H9 (cell line): ENCODE measurements at regions not wholly inside any gene's neighbourhood (a gene's known extent, or its start where the extent isn't known, plus 50 kb on each side); places are given as distances from the start of the nearest gene placed in this dataset.

Source experiments
- DNase-seq: peaks from one replicate; pipeline ENCODE4 v3.0.0-alpha.2; 2017
- H2AFZ ChIP-seq: one replicate; pipeline ENCODE4 v1.6.1; 2013; ENCODE audit warnings: mild to moderate bottlenecking, low read length, control low read depth, moderate library complexity
- H2AK5ac ChIP-seq: 2 replicates; pipeline ENCODE4 v1.6.1; 2013; ENCODE audit warnings: low read length, control low read depth, mixed read lengths; ENCODE audit not compliant: insufficient read length
- H2BK120ac ChIP-seq: one replicate; pipeline ENCODE4 v1.6.1; 2013; ENCODE audit warnings: low read depth, mild to moderate bottlenecking, low read length, control low read depth, inconsistent platforms; ENCODE audit not compliant: poor library complexity, severe bottlenecking
- H2BK12ac ChIP-seq: 2 replicates; pipeline ENCODE4 v1.6.1; 2013; ENCODE audit warnings: low read length, control low read depth, mixed read lengths, low read depth; ENCODE audit not compliant: insufficient read length
- H2BK15ac ChIP-seq: 2 replicates; pipeline ENCODE4 v1.6.1; 2013; ENCODE audit warnings: low read depth, low read length, control low read depth
- H2BK20ac ChIP-seq: one replicate; pipeline ENCODE4 v1.6.1; 2013; ENCODE audit warnings: low read depth, mild to moderate bottlenecking, low read length, control low read depth, inconsistent platforms; ENCODE audit not compliant: poor library complexity, severe bottlenecking
- H2BK5ac ChIP-seq: 2 replicates; pipeline ENCODE4 v1.6.1; 2013; ENCODE audit warnings: low read length, control low read depth, mixed read lengths; ENCODE audit not compliant: insufficient read length
- H3K14ac ChIP-seq: 2 replicates; pipeline ENCODE4 v1.6.1; 2013; ENCODE audit warnings: low read length, control low read depth; ENCODE audit not compliant: insufficient read depth
- H3K18ac ChIP-seq: 2 replicates; pipeline ENCODE4 v1.6.1; 2013; ENCODE audit warnings: low read depth, mild to moderate bottlenecking, mixed read lengths, low read length, control low read depth; ENCODE audit not compliant: insufficient read length
- H3K23ac ChIP-seq: 2 replicates; pipeline ENCODE4 v1.6.1; 2013; ENCODE audit warnings: low read length, control low read depth, mixed read lengths, low read depth; ENCODE audit not compliant: insufficient read length
- H3K23me2 ChIP-seq: 2 replicates; pipeline ENCODE4 v1.6.1; 2013; ENCODE audit warnings: low read depth, mild to moderate bottlenecking, mixed read lengths, low read length, control low read depth; ENCODE audit not compliant: insufficient read length, poor library complexity, severe bottlenecking
- H3K27ac ChIP-seq: 2 replicates; pipeline ENCODE4 v1.5.1; 2013; ENCODE audit warnings: low read length, control low read depth, mixed read lengths, low read depth; ENCODE audit not compliant: insufficient read length
- H3K27me3 ChIP-seq: 2 replicates; pipeline ENCODE4 v1.6.1; 2013; ENCODE audit warnings: low read length, control low read depth, inconsistent platforms; ENCODE audit not compliant: insufficient read depth
- H3K4ac ChIP-seq: 2 replicates; pipeline ENCODE4 v1.6.1; 2013; ENCODE audit warnings: low read depth, mild to moderate bottlenecking, control low read depth, inconsistent platforms, low read length, moderate library complexity
- H3K4me1 ChIP-seq: 2 replicates; pipeline ENCODE4 v1.6.1; 2013; ENCODE audit warnings: low read length, control low read depth, inconsistent platforms; ENCODE audit not compliant: insufficient read depth
- H3K4me2 ChIP-seq: 2 replicates; pipeline ENCODE4 v1.6.1; 2013; ENCODE audit warnings: low read length, control low read depth, mixed read lengths; ENCODE audit not compliant: insufficient read length, insufficient read depth
- H3K56ac ChIP-seq: 2 replicates; pipeline ENCODE4 v1.6.1; 2013; ENCODE audit warnings: low read depth, mild to moderate bottlenecking, mixed read lengths, low read length, control low read depth; ENCODE audit not compliant: insufficient read length
- H3K79me1 ChIP-seq: 2 replicates; pipeline ENCODE4 v1.6.1; 2013; ENCODE audit warnings: low read depth, mild to moderate bottlenecking, moderate library complexity, low read length, control low read depth, inconsistent platforms; ENCODE audit not compliant: insufficient read depth, poor library complexity, severe bottlenecking
- H3K79me2 ChIP-seq: 2 replicates; pipeline ENCODE4 v1.6.1; 2013; ENCODE audit warnings: low read length, control low read depth, inconsistent platforms; ENCODE audit not compliant: insufficient read depth
- H3K9ac ChIP-seq: 2 replicates; pipeline ENCODE4 v1.6.1; 2013; ENCODE audit warnings: low read length, control low read depth, mixed read lengths; ENCODE audit not compliant: insufficient read length; ENCODE audit errors: extremely low read depth
- H3K9me3 ChIP-seq: one replicate; pipeline ENCODE4 v1.6.1; 2013; ENCODE audit warnings: low read depth, low read length, inconsistent platforms; ENCODE audit not compliant: control insufficient read depth
- H3T11ph ChIP-seq: one replicate; pipeline ENCODE4 v1.6.1; 2013; ENCODE audit warnings: mild to moderate bottlenecking, low read length, control low read depth, inconsistent platforms
- H4K20me1 ChIP-seq: one replicate; pipeline ENCODE4 v1.6.1; 2013; ENCODE audit not compliant: control insufficient read depth, insufficient read length, insufficient read depth
- H4K5ac ChIP-seq: 2 replicates; pipeline ENCODE4 v1.6.1; 2013; ENCODE audit warnings: low read depth, mild to moderate bottlenecking, mixed read lengths, low read length, control low read depth; ENCODE audit not compliant: insufficient read length
- H4K8ac ChIP-seq: replicated peaks from 2 replicates; pipeline ENCODE4 v1.6.1; 2013; ENCODE audit warnings: low read length, control low read depth, mixed read lengths, low read depth; ENCODE audit not compliant: insufficient read length
- H4K91ac ChIP-seq: 2 replicates; pipeline ENCODE4 v1.6.1; 2013; ENCODE audit warnings: low read depth, mild to moderate bottlenecking, moderate library complexity, mixed read lengths, low read length, control low read depth; ENCODE audit not compliant: insufficient read length
- H3K27ac Mint-ChIP-seq, 3 experiments: 2 replicates in 2 of 3; 3 replicates in 1 of 3; pipeline ENCODE4 v1.8.0; 2020 to 2021; ENCODE audit warnings: mixed read lengths in 3 of 3, mild to moderate bottlenecking in 1 of 3, moderate library complexity in 1 of 3
- H3K27me3 Mint-ChIP-seq: 2 replicates; pipeline ENCODE4 v1.8.0; 2021; ENCODE audit warnings: low read depth, mild to moderate bottlenecking, moderate library complexity, mixed read lengths
- H3K36me3 Mint-ChIP-seq, 3 experiments: 2 replicates in 2 of 3; 3 replicates in 1 of 3; pipeline ENCODE4 v1.8.0; 2020 to 2021; ENCODE audit warnings: low read depth in 3 of 3, mixed read lengths in 3 of 3; ENCODE audit not compliant: insufficient read depth in 1 of 3
- H3K4me1 Mint-ChIP-seq, 2 experiments: 2 replicates each; pipeline ENCODE4 v1.8.0; 2020; ENCODE audit warnings: mixed read lengths in 2 of 2
- H3K4me3 Mint-ChIP-seq, 2 experiments: 2 replicates in 1 of 2; 3 replicates in 1 of 2; pipeline ENCODE4 v1.8.0; 2020 to 2021; ENCODE audit warnings: mild to moderate bottlenecking in 2 of 2, mixed read lengths in 2 of 2, moderate library complexity in 1 of 2
- H3K9me3 Mint-ChIP-seq, 2 experiments: 2 replicates in 1 of 2; 3 replicates in 1 of 2; pipeline ENCODE4 v1.8.0; 2020; ENCODE audit warnings: mild to moderate bottlenecking in 2 of 2, mixed read lengths in 2 of 2, moderate library complexity in 1 of 2
- CTCF ChIP-seq: fragments of 200-600 bp; sonication (generic); conservative IDR thresholded peaks from 3 replicates; pipeline ENCODE4 v1.8.0; 2021; ENCODE audit warnings: antibody characterized with exemption, mild to moderate bottlenecking
- WGBS: extraction: QIAGEN DNeasy Blood & Tissue Kit; methylation state at CpG from one replicate; pipeline ENCODE4 v1.1.7; 2013; ENCODE audit warnings: missing lambda C conversion rate, low lambda C conversion rate, mixed read lengths; ENCODE audit not compliant: insufficient read length; ENCODE audit errors: extremely low coverage; 5-methylcytosine and 5-hydroxymethylcytosine counted together

- H3K18ac ChIP-seq = no peak overlapping the region
- H3K4me1 ChIP-seq = no peaks in the 10 kb centered on the region
- no peak overlapping the region for H4K5ac ChIP-seq
- no peak overlapping the region for H3K4ac ChIP-seq
- DNase-seq = no peak
- H3K23me2 ChIP-seq = no peaks in the 10 kb centered on the region
- H2BK20ac ChIP-seq = no peak overlapping the region
- H2AFZ ChIP-seq = no peak overlapping the region
- no peaks in the 10 kb centered on the region for H3K4me1 Mint-ChIP-seq
- no peak overlapping the region for H4K8ac ChIP-seq
- H2BK12ac ChIP-seq = no peak overlapping the region
- H3K14ac ChIP-seq = no peak overlapping the region
- no peaks in the 10 kb centered on the region for H3K79me1 ChIP-seq
- no peak overlapping the region for H3K27ac ChIP-seq
- H3K27me3 Mint-ChIP-seq = no peaks in the 10 kb centered on the region
- no peak overlapping the region for H2AK5ac ChIP-seq
- H2BK120ac ChIP-seq = no peak overlapping the region
- WGBS = no CpG with 5 or more reads among the region's 3 CpGs
- TF ChIP-seq CTCF = no peak
- H3K36me3 Mint-ChIP-seq = no peaks in the 10 kb centered on the region
- H3K27ac Mint-ChIP-seq = no peak overlapping the region
- H3K9me3 Mint-ChIP-seq = no peaks in the 10 kb centered on the region
- H4K20me1 ChIP-seq = no peaks in the 10 kb centered on the region
- no peak overlapping the region for H3K56ac ChIP-seq
- H3K9me3 ChIP-seq = no peaks in the 10 kb centered on the region
- no peak overlapping the region for H4K91ac ChIP-seq
- no peak overlapping the region for H3K9ac ChIP-seq
- no peaks in the 10 kb centered on the region for H3K27me3 ChIP-seq
- no peak overlapping the region for H3K23ac ChIP-seq
- no peak overlapping the region for H3K4me2 ChIP-seq
- H3T11ph ChIP-seq = no peak overlapping the region
- H3K79me2 ChIP-seq = no peaks in the 10 kb centered on the region
- no peak overlapping the region for H2BK5ac ChIP-seq
- no peak overlapping the region for H3K4me3 Mint-ChIP-seq
- H2BK15ac ChIP-seq = no peak overlapping the region
Measured at GRCh38 chr9:26508897-26509296, 383.7 kb downstream of the CAAP1 start.
